Psoas muscle (tissue), 7 donors: ENCODE measurements at regions not wholly inside any gene's neighbourhood (a gene's known extent, or its start where the extent isn't known, plus 50 kb on each side); places are given as distances from the start of the nearest gene placed in this dataset.

Experiments used
- ATAC-seq, 4 donors: fragments of 200-7000 bp; cut with Tn5 transposase; one replicate each; pipeline ENCODE4 v1.9.1; 2020; ENCODE audit warnings: moderate library complexity in 3 of 4, mild to moderate bottlenecking in 2 of 4
- DNase-seq, 2 donors: peaks; one replicate each; pipeline ENCODE4 v3.0.0-alpha.2; 2020
- H3K27ac ChIP-seq: fragments of 200-600 bp; one replicate; pipeline ENCODE4 v1.8.0; 2022
- H3K27me3 ChIP-seq, 3 donors: fragments of 200-600 bp in 1 of 3; one replicate each; pipeline versions ENCODE4 v1.6.1 to v1.8.0; 2013 to 2022; ENCODE audit warnings: low read length in 2 of 3, mild to moderate bottlenecking in 2 of 3, moderate library complexity in 1 of 3; ENCODE audit not compliant: insufficient read depth in 3 of 3
- H3K36me3 ChIP-seq, 2 donors: fragments of 200-600 bp in 1 of 2; one replicate each; pipeline versions ENCODE4 v1.6.1 to v1.8.0; 2013 to 2022; ENCODE audit warnings: low read depth in 1 of 2, mild to moderate bottlenecking in 1 of 2, moderate library complexity in 1 of 2; ENCODE audit not compliant: insufficient read depth in 1 of 2
- H3K4me1 ChIP-seq: fragments of 200-600 bp; one replicate; pipeline ENCODE4 v1.8.0; 2022
- H3K4me3 ChIP-seq: fragments of 200-600 bp; one replicate; pipeline ENCODE4 v1.8.0; 2022; ENCODE audit warnings: mild to moderate bottlenecking
- H3K9me3 ChIP-seq: fragments of 200-600 bp; one replicate; pipeline ENCODE4 v1.8.0; 2022
- WGBS, 3 donors: extraction: QIAGEN DNeasy Blood & Tissue Kit; methylation state at CpG; one replicate each; pipeline versions ENCODE4 v1.1.6 to v1.1.7; 2013; 5-methylcytosine and 5-hydroxymethylcytosine counted together
- intact Hi-C, 2 donors: fragments of 100-400 bp; cut with DNase I; formaldehyde crosslinking; loops; one replicate each; pipeline versions ENCODE4 v1.11.0 to v1.14.2; 2022
- TF ChIP-seq, protein P1 (sequence below): fragments of 200-600 bp; IDR thresholded peaks from one replicate; pipeline ENCODE4 v1.8.0; 2022; ENCODE audit warnings: antibody characterized with exemption
- donor health status: healthy with polysubstance abuse.
- donor health status: DM: no; HTN: no; CAD: no; lungs with moderate emphysema.
- donor health status: Bipolar disorder and iron deficiency.
- donor health status: healthy.
- donor health status: DM: yes; HTN: yes; CAD: no.
- donor health status: DM: no; HTN: no; CAD: no.
- donor health status: DM: yes; HTN: yes; CAD: no.

GRCh38 chr9:135279385-135279784 lies 191.9 kb downstream of the OLFM1 start:
- no peak for ATAC-seq
- no peak for DNase-seq
- Histone ChIP-seq H3K36me3 (no peaks in the 10 kb centered on the region), H3K9me3 (no peaks in the 10 kb centered on the region), H3K4me1 (no peaks in the 10 kb centered on the region), H3K27me3 (peaks cover 0 to 76% (median 17%) of the 10 kb centered on the region in 3 donors), H3K4me3 (no peak overlapping the region), H3K27ac (no peak overlapping the region)
- intact Hi-C loops: no loop called here
- TF ChIP-seq, protein P1, sequence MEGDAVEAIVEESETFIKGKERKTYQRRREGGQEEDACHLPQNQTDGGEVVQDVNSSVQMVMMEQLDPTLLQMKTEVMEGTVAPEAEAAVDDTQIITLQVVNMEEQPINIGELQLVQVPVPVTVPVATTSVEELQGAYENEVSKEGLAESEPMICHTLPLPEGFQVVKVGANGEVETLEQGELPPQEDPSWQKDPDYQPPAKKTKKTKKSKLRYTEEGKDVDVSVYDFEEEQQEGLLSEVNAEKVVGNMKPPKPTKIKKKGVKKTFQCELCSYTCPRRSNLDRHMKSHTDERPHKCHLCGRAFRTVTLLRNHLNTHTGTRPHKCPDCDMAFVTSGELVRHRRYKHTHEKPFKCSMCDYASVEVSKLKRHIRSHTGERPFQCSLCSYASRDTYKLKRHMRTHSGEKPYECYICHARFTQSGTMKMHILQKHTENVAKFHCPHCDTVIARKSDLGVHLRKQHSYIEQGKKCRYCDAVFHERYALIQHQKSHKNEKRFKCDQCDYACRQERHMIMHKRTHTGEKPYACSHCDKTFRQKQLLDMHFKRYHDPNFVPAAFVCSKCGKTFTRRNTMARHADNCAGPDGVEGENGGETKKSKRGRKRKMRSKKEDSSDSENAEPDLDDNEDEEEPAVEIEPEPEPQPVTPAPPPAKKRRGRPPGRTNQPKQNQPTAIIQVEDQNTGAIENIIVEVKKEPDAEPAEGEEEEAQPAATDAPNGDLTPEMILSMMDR: no peak
- WGBS, 3 donors: 81 to 85% (median 82%) methylated on average over 12 of the region's 12 CpGs

DNA sequence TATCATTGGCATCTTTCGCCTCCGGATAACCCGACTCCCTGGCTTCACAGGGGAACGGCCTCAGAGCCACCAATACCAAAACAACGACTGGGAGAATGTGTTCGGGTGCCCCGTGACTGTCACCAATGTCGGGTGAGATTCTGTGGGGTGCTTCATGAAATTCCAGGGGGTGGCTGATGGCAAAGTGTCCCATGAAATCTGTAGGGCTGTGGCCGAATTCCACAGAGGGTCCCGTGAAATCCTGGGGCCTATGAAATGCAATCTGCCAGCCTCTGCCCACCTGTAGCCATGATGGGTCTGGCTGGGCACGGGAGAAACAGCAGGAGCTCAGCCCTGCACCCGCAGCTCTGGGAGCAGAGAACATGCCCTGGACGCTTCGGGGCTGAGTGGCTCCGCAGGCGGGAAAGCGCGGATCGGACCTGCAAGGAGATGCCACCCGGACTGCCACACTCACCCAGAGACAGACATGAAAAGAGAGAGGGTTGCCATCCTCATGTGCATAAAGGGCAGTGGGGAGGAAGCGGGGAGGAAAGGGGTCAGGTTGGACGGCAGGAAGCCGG lies 192.4 kb downstream of the OLFM1 start:
- TF ChIP-seq, protein P1: no peak
- WGBS, 3 donors: 82 to 87% (median 85%) methylated on average over 23 of the region's 23 CpGs
- DNase-seq (no peak), ATAC-seq (no peak)
- Histone ChIP-seq H3K4me1 (no peaks in the 10 kb centered on the region), H3K27ac (no peak overlapping the region), H3K36me3 (no peaks in the 10 kb centered on the region), H3K4me3 (no peak overlapping the region), H3K27me3 (peaks cover 0 to 71% (median 13%) of the 10 kb centered on the region in 3 donors), H3K9me3 (no peaks in the 10 kb centered on the region)
- intact Hi-C loops: no loop called here

DNA sequence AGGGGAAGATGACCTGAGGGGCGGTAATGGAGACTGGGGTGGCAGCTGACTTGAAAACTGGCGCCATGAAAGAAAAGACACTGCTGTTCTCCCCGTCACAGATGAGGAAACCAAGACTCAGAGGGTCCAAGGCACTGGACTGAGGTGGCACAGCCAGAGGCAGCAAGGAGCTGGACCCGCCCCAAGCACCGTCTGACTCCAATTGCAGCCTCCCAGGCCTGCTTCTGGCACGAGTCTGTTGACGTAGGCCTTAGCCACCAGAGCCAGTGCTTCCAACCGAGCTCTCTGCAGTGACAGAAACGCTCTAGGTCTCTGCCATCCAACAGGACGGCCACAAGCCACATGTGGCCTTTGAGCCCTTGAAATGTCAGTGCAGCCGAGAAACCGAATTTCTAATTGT lies 193.2 kb downstream of the OLFM1 start:
- no peak for DNase-seq
- intact Hi-C loops: no loop called here
- TF ChIP-seq, protein P1: no peak
- no peaks in the 10 kb centered on the region for H3K4me1 ChIP-seq
- H3K9me3 ChIP-seq: no peaks in the 10 kb centered on the region
- H3K27ac ChIP-seq: no peak overlapping the region
- H3K27me3 ChIP-seq: peaks cover 0 to 64% (median 13%) of the 10 kb centered on the region in 3 donors
- 73 to 82% (median 78%) methylated on average over 11 to 12 of the region's 12 CpGs for WGBS, 3 donors
- H3K4me3 ChIP-seq: no peak overlapping the region
- H3K36me3 ChIP-seq: no peaks in the 10 kb centered on the region
- no peak for ATAC-seq

GRCh38 chr9:135281151-135281550 lies 193.7 kb downstream of the OLFM1 start:
- DNase-seq: no peak
- WGBS, 3 donors: 72 to 75% (median 73%) methylated on average over 8 of the region's 8 CpGs
- no peak overlapping the region for H3K27ac ChIP-seq
- no peaks in the 10 kb centered on the region for H3K4me1 ChIP-seq
- peaks cover 0 to 59% (median 11%) of the 10 kb centered on the region in 3 donors for H3K27me3 ChIP-seq
- intact Hi-C loops: no loop called here
- TF ChIP-seq, protein P1: no peak
- H3K9me3 ChIP-seq: no peaks in the 10 kb centered on the region
- H3K36me3 ChIP-seq: no peaks in the 10 kb centered on the region
- ATAC-seq: no peak
- no peak overlapping the region for H3K4me3 ChIP-seq
